Stimulated activated naive CD8-positive, alpha-beta T cell treated with anti-CD3 and anti-CD28 coated beads, Interleukin-15, Interleukin-2, amounts not matched to agents 100 U/mL and 50 U/mL, for 24 hours (primary cell): ENCODE measurements at regions not wholly inside any gene's neighbourhood (a gene's known extent, or its start where the extent isn't known, plus 50 kb on each side); places are given as distances from the start of the nearest gene placed in this dataset.

ENCODE experiments used
- ATAC-seq: fragments of 150-1000 bp; cut with Tn5 transposase; one replicate; pipeline ENCODE4 v1.10.0; 2021
- DNase-seq: peaks from one replicate; pipeline ENCODE4 v3.0.0; 2021

- ATAC-seq: no peak
Observed at GRCh38 chrX:120021927-120022326, 55.6 kb downstream of the RHOXF2B start.

GRCh38 chrX:120020305-120020704 lies 57.2 kb downstream of the RHOXF2B start:
- DNase-seq (no peak), ATAC-seq (no peak)

More at GRCh38 chrX:120021927-120022326, 55.6 kb downstream of the RHOXF2B start:
- no peak for DNase-seq

GRCh38 chrX:120016068-120016441 lies 61.4 kb downstream of the RHOXF2B start:
- DNase-seq: no peak
- no peak for ATAC-seq

GRCh38 chrX:120015145-120016067 lies 62.1 kb downstream of the RHOXF2B start:
- ATAC-seq (no peak), DNase-seq (no peak)

GRCh38 chrX:120014354-120015130 lies 62.9 kb downstream of the RHOXF2B start:
- ATAC-seq (no peak), DNase-seq (no peak)

GRCh38 chrX:120001787-120002186 lies 58.2 kb upstream of the NKAP start:
- DNase-seq: no peak
- no peak for ATAC-seq

GRCh38 chrX:120000490-120001246 lies 57.1 kb upstream of the NKAP start:
- DNase-seq: peak; percentile 19
- ATAC-seq: peak; percentile 68

- ATAC-seq: no peak
- DNase-seq: no peak
Observed at GRCh38 chrX:119999087-119999634, 55.6 kb upstream of the NKAP start.

- ATAC-seq (no peak), DNase-seq (no peak)
Observed at GRCh38 chrX:119997570-119997969, 54.0 kb upstream of the NKAP start.

- DNase-seq: no peak
- ATAC-seq: no peak
Observed at GRCh38 chrX:119996600-119997524, 53.3 kb upstream of the NKAP start.

- ATAC-seq: no peak
- DNase-seq: no peak
Observed at GRCh38 chrX:119996069-119996468, 52.5 kb upstream of the NKAP start.
